Panc1 (cell line): ENCODE measurements at regions not wholly inside any gene's neighbourhood (a gene's known extent, or its start where the extent isn't known, plus 50 kb on each side); places are given as distances from the start of the nearest gene placed in this dataset.

Experiments
- CTCF ChIP-seq: fragments of 450-650 bp; IDR thresholded peaks from 2 replicates; pipeline ENCODE4 v1.5.1; 2017; ENCODE audit warnings: mild to moderate bottlenecking
- POLR2AphosphoS5 ChIP-seq: IDR thresholded peaks from 2 replicates; pipeline ENCODE4 v1.6.1; 2012; ENCODE audit warnings: mild to moderate bottlenecking, low read depth, low read length, moderate library complexity
- TCF7L2 ChIP-seq: IDR thresholded peaks from 2 replicates; pipeline ENCODE4 v1.6.1; 2011; ENCODE audit warnings: mild to moderate bottlenecking, low read depth, low read length, inconsistent platforms

GRCh38 chr14:96631621-96632362 is 129.6 kb downstream of the PAPOLA start:
- no peak for TF ChIP-seq POLR2AphosphoS5
- TF ChIP-seq CTCF = no peak
- no peak for TF ChIP-seq TCF7L2
